ENCODE measurements at regions not wholly inside any gene's neighbourhood (a gene's known extent, or its start where the extent isn't known, plus 50 kb on each side); places are given as distances from the start of the nearest gene placed in this dataset.
"Not testable (repeated sequence)": the region's sequence is repeated elsewhere in the genome, so short reads cannot be mapped to it uniquely, and the experiment has no call there.

- no peak for DNase-seq (ENCODE audit: low spot score)
These were observed 394.3 kb upstream of the CHST9 start for GRCh38 chr18:27579364-27579763.

- DNase-seq (ENCODE audit: low spot score) = no peak
These were observed 392.6 kb upstream of the CHST9 start for GRCh38 chr18:27577752-27578151.

- no peak for DNase-seq (ENCODE audit: low spot score)
These were observed 392.2 kb upstream of the CHST9 start for GRCh38 chr18:27577265-27577664.

GRCh38 chr18:27567434-27567833, 382.3 kb upstream of the CHST9 start:
- no peak for DNase-seq (ENCODE audit: low spot score)

- no peak for DNase-seq (ENCODE audit: low spot score)
These were observed 379.0 kb upstream of the CHST9 start for GRCh38 chr18:27564066-27564465.

GRCh38 chr18:27558388-27559155, 373.5 kb upstream of the CHST9 start:
- DNase-seq (ENCODE audit: low spot score) = no peak

GRCh38 chr18:27556741-27557140, 371.6 kb upstream of the CHST9 start:
- DNase-seq (ENCODE audit: low spot score) = no peak

- no peak for DNase-seq (ENCODE audit: low spot score)
These were observed 364.4 kb upstream of the CHST9 start for GRCh38 chr18:27549335-27550039.

GRCh38 chr18:27546991-27547390, 361.9 kb upstream of the CHST9 start:
- no peak for DNase-seq (ENCODE audit: low spot score)

GRCh38 chr18:27544206-27544605, 359.1 kb upstream of the CHST9 start:
- no peak for DNase-seq (ENCODE audit: low spot score)

- no peak for DNase-seq (ENCODE audit: low spot score)
These were observed 356.2 kb upstream of the CHST9 start for GRCh38 chr18:27541293-27541692.

- no peak for DNase-seq (ENCODE audit: low spot score)
These were observed 355.0 kb upstream of the CHST9 start for GRCh38 chr18:27540111-27540510.

GRCh38 chr18:27528925-27529521, 343.9 kb upstream of the CHST9 start:
- DNase-seq (ENCODE audit: low spot score) = no peak

GRCh38 chr18:27527856-27528255, 342.7 kb upstream of the CHST9 start:
- no peak for DNase-seq (ENCODE audit: low spot score)

GRCh38 chr18:27520401-27520800, 335.3 kb upstream of the CHST9 start:
- DNase-seq (ENCODE audit: low spot score) = no peak

GRCh38 chr18:27510036-27510633, 325.0 kb upstream of the CHST9 start:
- not testable (repeated sequence) for DNase-seq (ENCODE audit: low spot score)

- no peak for DNase-seq (ENCODE audit: low spot score)
These were observed 316.6 kb upstream of the CHST9 start for GRCh38 chr18:27501671-27502070.

GRCh38 chr18:27500531-27500930, 315.4 kb upstream of the CHST9 start:
- DNase-seq (ENCODE audit: low spot score) = no peak

- no peak for DNase-seq (ENCODE audit: low spot score)
These were observed 312.1 kb upstream of the CHST9 start for GRCh38 chr18:27497246-27497645.

GRCh38 chr18:27493182-27493581, 308.1 kb upstream of the CHST9 start:
- DNase-seq (ENCODE audit: low spot score) = no peak

- no peak for DNase-seq (ENCODE audit: low spot score)
These were observed 306.7 kb upstream of the CHST9 start for GRCh38 chr18:27491772-27492171.

- no peak for DNase-seq (ENCODE audit: low spot score)
These were observed 298.2 kb upstream of the CHST9 start for GRCh38 chr18:27483276-27483675.

- no peak for DNase-seq (ENCODE audit: low spot score)
These were observed 293.4 kb upstream of the CHST9 start for GRCh38 chr18:27478459-27478858.
